Esophagus muscularis mucosa (tissue), 3 donors: ENCODE measurements at regions not wholly inside any gene's neighbourhood (a gene's known extent, or its start where the extent isn't known, plus 50 kb on each side); places are given as distances from the start of the nearest gene placed in this dataset.

Experiments used
- CTCF ChIP-seq, 3 experiments: fragments of 200-600 bp in 2 of 3; fragments of 450-650 bp in 1 of 3; sonication (generic) in 2 of 3; IDR thresholded peaks; one replicate each; pipeline ENCODE4 v1.5.1; 2017 to 2019; ENCODE audit warnings: antibody characterized with exemption in 3 of 3, mild to moderate bottlenecking in 2 of 3, moderate library complexity in 1 of 3
- POLR2A ChIP-seq: fragments of 450-650 bp; IDR thresholded peaks from one replicate; pipeline ENCODE4 v1.6.1; 2017; ENCODE audit warnings: antibody characterized with exemption, moderate library complexity, mild to moderate bottlenecking, low read depth
- POLR2AphosphoS5 ChIP-seq, 2 donors: sonication (generic); formaldehyde crosslinking; IDR thresholded peaks; one replicate each; pipeline ENCODE4 v1.6.1; 2017; ENCODE audit warnings: antibody characterized with exemption in 2 of 2

- TF ChIP-seq CTCF (IDR thresholded peaks at IDR 0.05) (no peak), POLR2A (no peak), POLR2AphosphoS5 (IDR thresholded peaks at IDR 0.05) (no peak)
Measured at GRCh38 chr2:242031481-242032019, 162.0 kb downstream of the RTP5 start.
